ENCODE measurements at regions not wholly inside any gene's neighbourhood (a gene's known extent, or its start where the extent isn't known, plus 50 kb on each side); places are given as distances from the start of the nearest gene placed in this dataset.

DNA sequence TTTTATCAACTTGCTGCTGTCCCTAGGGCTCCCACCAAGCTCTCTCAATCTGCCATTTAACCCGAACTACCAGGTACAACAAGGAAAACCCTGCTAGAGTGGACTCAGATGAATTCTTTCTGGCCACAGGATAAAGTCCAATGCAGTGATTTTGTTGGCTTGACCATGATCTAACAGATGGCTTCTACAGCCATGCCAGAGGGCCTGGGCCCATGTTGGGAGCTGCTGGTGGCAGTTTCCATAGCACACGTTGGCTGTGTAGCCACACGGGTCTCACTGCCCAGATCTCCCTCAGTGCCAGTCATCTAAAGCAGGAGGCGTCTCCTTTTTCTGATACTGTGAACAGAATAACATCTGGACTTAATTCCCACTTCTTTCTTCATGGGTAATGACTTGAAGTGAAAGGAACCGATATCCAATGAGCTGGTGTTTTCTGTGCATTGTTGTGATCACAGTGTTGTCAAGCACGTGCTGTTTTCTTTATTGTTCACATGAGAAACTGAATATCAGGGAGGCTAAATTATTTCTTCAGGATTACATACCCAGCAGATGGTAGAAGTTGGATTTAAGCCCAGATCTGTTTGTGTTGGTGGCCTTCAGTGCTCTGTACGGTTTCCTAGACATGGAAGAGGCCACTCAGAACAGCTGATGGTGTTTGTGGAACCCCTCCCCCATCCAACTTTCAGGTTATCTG is 85.2 kb upstream of the CLCN4 start:
- Histone ChIP-seq H3K4me2 (ENCODE audit: low read depth, low read length) (no peak overlapping the region), H3K4me3 (replicated peaks in 1 of 3; ENCODE audit: insufficient read depth in 1 of 3, low read depth in 2 of 3, low read length in 3 of 3) (no peak overlapping the region), H3K27ac (ENCODE audit: extremely low read length, insufficient read depth, low read length) (no peak overlapping the region), H3K9me3 (ENCODE audit: low read length) (no peaks in the 10 kb centered on the region), H3K27me3 (ENCODE audit: control insufficient read depth in 1 of 2, insufficient read depth in 2 of 2, low read length in 2 of 2) (no peaks in the 10 kb centered on the region), H4K20me1 (ENCODE audit: insufficient read depth, low read length) (no peaks in the 10 kb centered on the region), H3K79me2 (ENCODE audit: insufficient read depth, low read length) (no peaks in the 10 kb centered on the region), H2AFZ (ENCODE audit: low read length) (no peak overlapping the region), H3K4me1 (ENCODE audit: insufficient read depth, low read length) (peaks cover 5% of the 10 kb centered on the region), H3K36me3 (replicated peaks in 1 of 2; ENCODE audit: control insufficient read depth in 1 of 2, insufficient read depth in 2 of 2, low read length in 2 of 2) (no peaks in the 10 kb centered on the region), H3K9ac (ENCODE audit: insufficient read depth, low read depth, low read length) (no peak overlapping the region)
- ChIA-PET POLR2A (no interaction called here), CTCF (ENCODE audit: low intra/inter-chr PET ratio, low total read pairs) (no interaction called here)
- intact Hi-C loops (cut with micrococcal nuclease; ENCODE audit: unreplicated experiment): no loop called here
- DNase-seq (ENCODE audit: low spot score) (no peak), FAIRE-seq (no peak), ATAC-seq (no peak)
- BruUV-seq (replicated peaks): no TSS peak
- TF ChIP-seq ZNF546 (CRISPR knock-in tag; conservative IDR thresholded peaks at IDR 0.05): no peak
- no peak for TF ChIP-seq ZNF296 (CRISPR knock-in tag; conservative IDR thresholded peaks at IDR 0.05)
- no peak for TF ChIP-seq HNRNPH1 (optimal IDR thresholded peaks at IDR 0.05; ENCODE audit: low read depth, low read length)
- TF ChIP-seq ZBTB25 (CRISPR knock-in tag; IDR thresholded peaks at IDR 0.05): no peak
- TF ChIP-seq JUND (CRISPR knock-in tag; IDR thresholded peaks at IDR 0.05): no peak
- no peak for TF ChIP-seq THAP11 (CRISPR knock-in tag; IDR thresholded peaks at IDR 0.05)
- no peak for TF ChIP-seq PAXIP1 (CRISPR knock-in tag; conservative IDR thresholded peaks at IDR 0.05)
- TF ChIP-seq NR2C2 (CRISPR knock-in tag; IDR thresholded peaks at IDR 0.05; ENCODE audit: borderline replicate concordance): no peak
- no peak for TF ChIP-seq ESRRA (CRISPR knock-in tag; IDR thresholded peaks at IDR 0.05; ENCODE audit: low read depth)
- TF ChIP-seq CREB3 (CRISPR knock-in tag; IDR thresholded peaks at IDR 0.05): no peak
- 93% methylated on average over 3 of the region's 7 CpGs for WGBS (ENCODE audit: low lambda C conversion rate)
- in situ Hi-C loops (cut with HindIII; ENCODE audit: extremely low pct_ligation_motif_present, low pct_unique_long_range_greater_than_20kb): no loop called here
